Glutamatergic neuron (in vitro differentiated cells): ENCODE measurements at regions not wholly inside any gene's neighbourhood (a gene's known extent, or its start where the extent isn't known, plus 50 kb on each side); places are given as distances from the start of the nearest gene placed in this dataset.

Experiments
- DNase-seq: peaks from one replicate; pipeline ENCODE4 v3.0.0; 2022
- H3K27ac Mint-ChIP-seq: one replicate; pipeline ENCODE4 v1.8.0; 2020; ENCODE audit warnings: mild to moderate bottlenecking, mixed read lengths, inconsistent platforms; ENCODE audit not compliant: unreplicated experiment
- H3K27me3 Mint-ChIP-seq: one replicate; pipeline ENCODE4 v1.8.0; 2020; ENCODE audit warnings: mild to moderate bottlenecking, moderate library complexity, mixed read lengths, inconsistent platforms; ENCODE audit not compliant: unreplicated experiment
- H3K36me3 Mint-ChIP-seq: one replicate; pipeline ENCODE4 v1.8.0; 2020; ENCODE audit warnings: mild to moderate bottlenecking, mixed read lengths, inconsistent platforms; ENCODE audit not compliant: unreplicated experiment
- H3K4me1 Mint-ChIP-seq: one replicate; pipeline ENCODE4 v1.8.0; 2020; ENCODE audit warnings: mild to moderate bottlenecking, low read depth, mixed read lengths, inconsistent platforms; ENCODE audit not compliant: unreplicated experiment
- H3K4me3 Mint-ChIP-seq: one replicate; pipeline ENCODE4 v1.8.0; 2020; ENCODE audit warnings: mild to moderate bottlenecking, mixed read lengths, inconsistent platforms; ENCODE audit not compliant: unreplicated experiment
- H3K9me3 Mint-ChIP-seq: one replicate; pipeline ENCODE4 v1.8.0; 2020; ENCODE audit warnings: mild to moderate bottlenecking, moderate library complexity, mixed read lengths, inconsistent platforms; ENCODE audit not compliant: unreplicated experiment
- TF ChIP-seq, protein P1 (sequence below): fragments of 200-600 bp; sonication (generic); IDR thresholded peaks from one replicate; pipeline ENCODE4 v1.5.0; 2021; ENCODE audit not compliant: partially characterized antibody, unreplicated experiment

DNA sequence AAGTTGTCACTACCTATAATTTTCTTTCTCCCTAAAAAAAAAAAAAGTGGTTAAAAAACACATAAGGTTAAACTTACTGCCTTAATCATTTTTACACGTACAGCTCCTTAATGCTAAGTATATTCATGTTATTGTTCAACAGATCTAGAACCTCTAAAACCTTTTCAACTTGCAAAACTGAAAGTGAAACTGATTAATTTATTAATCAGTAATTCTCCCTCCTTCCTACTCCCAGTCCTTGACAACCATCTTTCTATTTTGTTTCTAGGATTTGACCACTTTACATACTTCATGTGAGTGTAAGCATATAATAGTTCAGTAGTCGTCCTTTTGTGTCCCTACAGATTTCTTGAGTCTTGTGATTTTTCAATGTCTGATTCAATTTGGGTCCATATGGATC is 251.4 kb upstream of the KIF2B start:
- TF ChIP-seq, protein P1, sequence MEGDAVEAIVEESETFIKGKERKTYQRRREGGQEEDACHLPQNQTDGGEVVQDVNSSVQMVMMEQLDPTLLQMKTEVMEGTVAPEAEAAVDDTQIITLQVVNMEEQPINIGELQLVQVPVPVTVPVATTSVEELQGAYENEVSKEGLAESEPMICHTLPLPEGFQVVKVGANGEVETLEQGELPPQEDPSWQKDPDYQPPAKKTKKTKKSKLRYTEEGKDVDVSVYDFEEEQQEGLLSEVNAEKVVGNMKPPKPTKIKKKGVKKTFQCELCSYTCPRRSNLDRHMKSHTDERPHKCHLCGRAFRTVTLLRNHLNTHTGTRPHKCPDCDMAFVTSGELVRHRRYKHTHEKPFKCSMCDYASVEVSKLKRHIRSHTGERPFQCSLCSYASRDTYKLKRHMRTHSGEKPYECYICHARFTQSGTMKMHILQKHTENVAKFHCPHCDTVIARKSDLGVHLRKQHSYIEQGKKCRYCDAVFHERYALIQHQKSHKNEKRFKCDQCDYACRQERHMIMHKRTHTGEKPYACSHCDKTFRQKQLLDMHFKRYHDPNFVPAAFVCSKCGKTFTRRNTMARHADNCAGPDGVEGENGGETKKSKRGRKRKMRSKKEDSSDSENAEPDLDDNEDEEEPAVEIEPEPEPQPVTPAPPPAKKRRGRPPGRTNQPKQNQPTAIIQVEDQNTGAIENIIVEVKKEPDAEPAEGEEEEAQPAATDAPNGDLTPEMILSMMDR = no peak
- no peaks in the 10 kb centered on the region for H3K36me3 Mint-ChIP-seq
- H3K27me3 Mint-ChIP-seq = no peaks in the 10 kb centered on the region
- DNase-seq = no peak
- no peak overlapping the region for H3K4me3 Mint-ChIP-seq
- no peak overlapping the region for H3K27ac Mint-ChIP-seq
- no peaks in the 10 kb centered on the region for H3K9me3 Mint-ChIP-seq
- no peaks in the 10 kb centered on the region for H3K4me1 Mint-ChIP-seq

DNA sequence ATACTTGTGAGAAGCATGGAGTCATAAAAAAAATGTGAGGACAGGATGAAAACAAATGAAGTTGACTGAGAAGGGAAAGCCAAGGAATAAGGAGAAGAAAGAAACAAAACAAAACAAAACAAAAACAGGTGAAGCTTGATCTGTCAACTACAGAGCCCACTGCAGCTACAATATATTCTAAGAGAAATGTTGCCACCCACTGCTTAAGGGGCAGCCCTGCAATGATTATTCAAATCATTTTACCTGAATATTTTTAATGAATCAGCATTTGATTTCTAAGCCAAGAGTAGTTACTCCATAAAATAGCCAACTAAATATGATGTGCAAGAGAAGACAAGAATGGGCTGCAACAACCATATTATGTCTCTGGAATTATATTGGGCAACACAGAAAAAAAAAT is 252.0 kb upstream of the KIF2B start:
- H3K27ac Mint-ChIP-seq = no peak overlapping the region
- no peaks in the 10 kb centered on the region for H3K4me1 Mint-ChIP-seq
- TF ChIP-seq, protein P1 = no peak
- DNase-seq = no peak
- no peak overlapping the region for H3K4me3 Mint-ChIP-seq
- H3K9me3 Mint-ChIP-seq = no peaks in the 10 kb centered on the region
- no peaks in the 10 kb centered on the region for H3K36me3 Mint-ChIP-seq
- H3K27me3 Mint-ChIP-seq = no peaks in the 10 kb centered on the region

DNA sequence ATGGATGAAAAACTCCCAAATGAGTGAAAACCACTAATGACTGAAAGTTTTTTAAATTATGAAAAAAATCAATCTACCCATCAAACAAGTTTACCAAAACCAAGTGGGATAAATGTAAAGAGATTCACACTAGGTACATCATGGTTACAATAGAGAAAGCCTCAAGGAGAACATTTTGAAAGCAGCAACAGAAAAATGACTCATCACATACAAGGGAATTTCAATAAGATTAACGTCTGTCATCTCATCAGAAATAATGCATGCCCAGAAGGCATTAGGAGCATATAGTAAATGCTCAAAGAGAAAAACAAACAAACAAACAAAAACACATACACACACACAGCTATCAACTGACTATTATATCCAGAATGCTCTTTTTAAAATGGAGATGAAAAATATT is 261.8 kb upstream of the KIF2B start:
- Mint-ChIP-seq H3K4me3 (no peak overlapping the region), H3K27ac (no peak overlapping the region), H3K36me3 (no peaks in the 10 kb centered on the region), H3K27me3 (no peaks in the 10 kb centered on the region), H3K9me3 (no peaks in the 10 kb centered on the region), H3K4me1 (no peaks in the 10 kb centered on the region)
- TF ChIP-seq, protein P1 = no peak
- no peak for DNase-seq

DNA sequence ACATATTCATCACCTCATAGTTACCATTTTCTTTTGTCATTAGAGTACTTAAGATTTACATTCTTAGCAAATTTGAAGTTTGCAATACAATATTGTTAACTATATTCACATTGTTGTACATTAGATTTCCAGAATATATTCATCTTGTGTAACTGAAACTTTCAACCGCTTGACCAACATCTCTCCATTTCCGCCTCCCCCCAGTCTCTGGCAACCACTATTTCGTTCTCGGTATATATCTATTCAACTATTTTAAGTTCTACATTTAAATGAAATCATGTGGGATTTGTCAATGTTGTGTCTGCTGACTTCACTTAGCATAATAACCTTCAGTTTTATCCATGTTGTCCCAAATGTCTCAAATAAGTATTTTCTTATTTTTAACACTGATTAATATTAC is 274.5 kb upstream of the KIF2B start:
- Mint-ChIP-seq H3K27ac (no peak overlapping the region), H3K36me3 (no peaks in the 10 kb centered on the region), H3K27me3 (no peaks in the 10 kb centered on the region), H3K4me3 (no peak overlapping the region), H3K4me1 (no peaks in the 10 kb centered on the region), H3K9me3 (no peaks in the 10 kb centered on the region)
- no peak for DNase-seq
- TF ChIP-seq, protein P1 = no peak

DNA sequence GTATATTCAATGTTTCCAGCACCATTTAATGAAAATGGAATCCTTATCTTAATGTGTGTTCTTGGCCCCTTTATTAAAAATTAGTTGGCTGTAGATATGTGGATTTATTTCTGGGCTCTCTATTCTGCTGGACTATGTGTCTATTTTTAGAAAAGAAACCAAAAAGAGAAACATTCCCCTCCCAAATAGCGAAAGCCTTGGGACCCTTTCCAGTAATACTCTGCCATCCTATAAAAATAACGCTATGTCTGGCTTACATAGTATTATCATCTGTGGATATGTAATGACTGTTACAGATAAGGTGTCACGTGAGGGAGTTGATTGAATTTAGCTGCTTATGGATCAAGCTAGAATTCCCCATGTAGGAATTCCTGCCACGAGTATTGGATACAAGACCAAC is 279.3 kb upstream of the KIF2B start:
- Mint-ChIP-seq H3K4me1 (no peaks in the 10 kb centered on the region), H3K4me3 (no peak overlapping the region), H3K9me3 (no peaks in the 10 kb centered on the region), H3K36me3 (no peaks in the 10 kb centered on the region), H3K27me3 (no peaks in the 10 kb centered on the region), H3K27ac (no peak overlapping the region)
- TF ChIP-seq, protein P1 = no peak
- no peak for DNase-seq
